Chondrocyte (in vitro differentiated cells): ENCODE measurements at regions not wholly inside any gene's neighbourhood (a gene's known extent, or its start where the extent isn't known, plus 50 kb on each side); places are given as distances from the start of the nearest gene placed in this dataset.

ENCODE experiments used
- DNase-seq: peaks from one replicate; pipeline ENCODE4 v3.0.0; 2021; ENCODE audit warnings: mixed read lengths, low spot score
- H3K27ac Mint-ChIP-seq: one replicate; pipeline ENCODE4 v1.8.0; 2021; ENCODE audit warnings: mild to moderate bottlenecking, moderate library complexity, mixed read lengths; ENCODE audit not compliant: unreplicated experiment
- H3K27me3 Mint-ChIP-seq: 2 replicates; pipeline ENCODE4 v1.8.0; 2021; ENCODE audit warnings: low read depth, mixed read lengths
- H3K36me3 Mint-ChIP-seq: 2 replicates; pipeline ENCODE4 v1.8.0; 2021; ENCODE audit warnings: low read depth, mixed read lengths
- H3K4me1 Mint-ChIP-seq: 2 replicates; pipeline ENCODE4 v1.8.0; 2021; ENCODE audit warnings: low read depth, mild to moderate bottlenecking, mixed read lengths
- H3K4me3 Mint-ChIP-seq: one replicate; pipeline ENCODE4 v1.8.0; 2021; ENCODE audit warnings: mild to moderate bottlenecking, moderate library complexity, mixed read lengths; ENCODE audit not compliant: unreplicated experiment
- H3K9me3 Mint-ChIP-seq: 2 replicates; pipeline ENCODE4 v1.8.0; 2021; ENCODE audit warnings: low read depth, mixed read lengths
- CTCF ChIP-seq: fragments of 200-600 bp; sonication (generic); IDR thresholded peaks from 2 replicates; pipeline ENCODE4 v1.5.0; 2021; ENCODE audit warnings: antibody characterized with exemption, mild to moderate bottlenecking, moderate library complexity

GRCh38 chr17:63102034-63102433 is 136.0 kb downstream of the TANC2 start:
- H3K27ac Mint-ChIP-seq = no peak overlapping the region

GRCh38 chr17:63106050-63106449 is 140.0 kb downstream of the TANC2 start:
- Mint-ChIP-seq H3K4me3 (no peak overlapping the region), H3K4me1 (no peaks in the 10 kb centered on the region), H3K36me3 (no peaks in the 10 kb centered on the region), H3K9me3 (no peaks in the 10 kb centered on the region), H3K27me3 (no peaks in the 10 kb centered on the region), H3K27ac (no peak overlapping the region)
- no peak for DNase-seq
- TF ChIP-seq CTCF = no peak

More at GRCh38 chr17:63102034-63102433, 136.0 kb downstream of the TANC2 start:
- no peak for DNase-seq
- no peak for TF ChIP-seq CTCF
- Mint-ChIP-seq H3K4me3 (no peak overlapping the region), H3K9me3 (no peaks in the 10 kb centered on the region), H3K36me3 (no peaks in the 10 kb centered on the region), H3K4me1 (no peaks in the 10 kb centered on the region), H3K27me3 (no peaks in the 10 kb centered on the region)

- Mint-ChIP-seq H3K9me3 (no peaks in the 10 kb centered on the region), H3K27ac (no peak overlapping the region), H3K36me3 (no peaks in the 10 kb centered on the region), H3K27me3 (no peaks in the 10 kb centered on the region), H3K4me3 (no peak overlapping the region), H3K4me1 (no peaks in the 10 kb centered on the region)
- DNase-seq = no peak
- no peak for TF ChIP-seq CTCF
Measured at GRCh38 chr17:63109661-63110060, 143.6 kb downstream of the TANC2 start.

GRCh38 chr17:63113167-63113566 is 147.1 kb downstream of the TANC2 start:
- TF ChIP-seq CTCF = peak; percentile 72
- Mint-ChIP-seq H3K4me3 (no peak overlapping the region), H3K9me3 (no peaks in the 10 kb centered on the region), H3K36me3 (no peaks in the 10 kb centered on the region), H3K4me1 (no peaks in the 10 kb centered on the region), H3K27me3 (no peaks in the 10 kb centered on the region), H3K27ac (no peak overlapping the region)
- DNase-seq = no peak

GRCh38 chr17:63116228-63116627 is 150.2 kb downstream of the TANC2 start:
- Mint-ChIP-seq H3K4me1 (peaks cover 5% of the 10 kb centered on the region), H3K27me3 (no peaks in the 10 kb centered on the region), H3K9me3 (no peaks in the 10 kb centered on the region), H3K36me3 (no peaks in the 10 kb centered on the region), H3K27ac (no peak overlapping the region), H3K4me3 (no peak overlapping the region)
- no peak for DNase-seq
- peak; percentile 34 for TF ChIP-seq CTCF
